ENCODE measurements at regions not wholly inside any gene's neighbourhood (a gene's known extent, or its start where the extent isn't known, plus 50 kb on each side); places are given as distances from the start of the nearest gene placed in this dataset.

DNA sequence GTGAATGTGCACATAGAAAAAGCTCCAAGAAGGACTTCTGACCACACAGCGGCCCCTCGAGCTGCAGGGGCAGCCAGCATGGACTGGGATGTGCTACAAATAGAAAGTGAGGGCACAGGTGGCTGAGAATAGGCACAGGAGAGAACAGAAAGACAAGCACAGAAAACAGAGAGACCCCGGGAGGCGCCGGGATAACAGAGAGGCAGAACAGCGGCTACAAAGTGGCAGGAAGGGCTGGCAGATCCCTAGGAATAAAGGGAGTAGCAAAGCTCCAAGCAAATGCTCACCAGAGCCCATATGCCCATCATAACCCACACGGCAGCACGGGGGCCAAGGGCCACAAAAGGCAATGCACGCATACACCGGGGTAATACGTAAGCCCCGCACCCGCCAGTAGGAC lies 201.7 kb upstream of the NSMCE3 start:
- Histone ChIP-seq H3K4me3 (ENCODE audit: insufficient read length, low read depth) (no peak overlapping the region), H3K9ac (ENCODE audit: insufficient read length, low read depth) (no peak overlapping the region), H3K4me1 (ENCODE audit: insufficient read depth, insufficient read length) (peaks cover 2% of the 10 kb centered on the region), H3K9me3 (ENCODE audit: insufficient read depth, low read length) (no peaks in the 10 kb centered on the region), H3K36me3 (ENCODE audit: insufficient read depth, insufficient read length, low read length) (no peaks in the 10 kb centered on the region), H3K27me3 (ENCODE audit: insufficient read depth, insufficient read length) (no peaks in the 10 kb centered on the region)
- no peak for TF ChIP-seq YY1 (IDR thresholded peaks at IDR 0.05; ENCODE audit: insufficient read depth, insufficient read length)
- no peak for TF ChIP-seq SUZ12 (IDR thresholded peaks at IDR 0.05; ENCODE audit: extremely low read depth, insufficient read depth, insufficient read length)
- TF ChIP-seq ZNF274 (IDR thresholded peaks at IDR 0.05; ENCODE audit: low read depth, low read length), result no peak
- no peak for DNase-seq (ENCODE audit: low read depth, low spot score)

- H3K9me3 ChIP-seq (ENCODE audit: insufficient read depth, low read length), result no peaks in the 10 kb centered on the region
- DNase-seq (ENCODE audit: low read depth, low spot score), result no peak
- TF ChIP-seq ZNF274 (IDR thresholded peaks at IDR 0.05; ENCODE audit: low read depth, low read length), result no peak
- no peak for TF ChIP-seq SUZ12 (IDR thresholded peaks at IDR 0.05; ENCODE audit: extremely low read depth, insufficient read depth, insufficient read length)
- TF ChIP-seq YY1 (IDR thresholded peaks at IDR 0.05; ENCODE audit: insufficient read depth, insufficient read length), result no peak
- H3K4me1 ChIP-seq (ENCODE audit: insufficient read depth, insufficient read length), result peaks cover 2% of the 10 kb centered on the region
- H3K9ac ChIP-seq (ENCODE audit: insufficient read length, low read depth), result no peak overlapping the region
- no peaks in the 10 kb centered on the region for H3K36me3 ChIP-seq (ENCODE audit: insufficient read depth, insufficient read length, low read length)
- no peak overlapping the region for H3K4me3 ChIP-seq (ENCODE audit: insufficient read length, low read depth)
- no peaks in the 10 kb centered on the region for H3K27me3 ChIP-seq (ENCODE audit: insufficient read depth, insufficient read length)
Measured at GRCh38 chr15:29470794-29471193, 201.2 kb upstream of the NSMCE3 start.

GRCh38 chr15:29470311-29470710 lies 200.7 kb upstream of the NSMCE3 start:
- Histone ChIP-seq H3K9me3 (ENCODE audit: insufficient read depth, low read length) (no peaks in the 10 kb centered on the region), H3K4me3 (ENCODE audit: insufficient read length, low read depth) (no peak overlapping the region), H3K4me1 (ENCODE audit: insufficient read depth, insufficient read length) (peaks cover 2% of the 10 kb centered on the region), H3K9ac (ENCODE audit: insufficient read length, low read depth) (no peak overlapping the region), H3K27me3 (ENCODE audit: insufficient read depth, insufficient read length) (no peaks in the 10 kb centered on the region), H3K36me3 (ENCODE audit: insufficient read depth, insufficient read length, low read length) (no peaks in the 10 kb centered on the region)
- TF ChIP-seq ZNF274 (IDR thresholded peaks at IDR 0.05; ENCODE audit: low read depth, low read length) (no peak), SUZ12 (IDR thresholded peaks at IDR 0.05; ENCODE audit: extremely low read depth, insufficient read depth, insufficient read length) (no peak), YY1 (IDR thresholded peaks at IDR 0.05; ENCODE audit: insufficient read depth, insufficient read length) (no peak)
- DNase-seq (ENCODE audit: low read depth, low spot score), result no peak

GRCh38 chr15:29468899-29469298 lies 199.3 kb upstream of the NSMCE3 start:
- Histone ChIP-seq H3K36me3 (ENCODE audit: insufficient read depth, insufficient read length, low read length) (no peaks in the 10 kb centered on the region), H3K4me1 (ENCODE audit: insufficient read depth, insufficient read length) (peaks cover 2% of the 10 kb centered on the region), H3K9me3 (ENCODE audit: insufficient read depth, low read length) (no peaks in the 10 kb centered on the region), H3K4me3 (ENCODE audit: insufficient read length, low read depth) (no peak overlapping the region), H3K9ac (ENCODE audit: insufficient read length, low read depth) (no peak overlapping the region), H3K27me3 (ENCODE audit: insufficient read depth, insufficient read length) (no peaks in the 10 kb centered on the region)
- DNase-seq (ENCODE audit: low read depth, low spot score), result no peak
- no peak for TF ChIP-seq SUZ12 (IDR thresholded peaks at IDR 0.05; ENCODE audit: extremely low read depth, insufficient read depth, insufficient read length)
- no peak for TF ChIP-seq YY1 (IDR thresholded peaks at IDR 0.05; ENCODE audit: insufficient read depth, insufficient read length)
- no peak for TF ChIP-seq ZNF274 (IDR thresholded peaks at IDR 0.05; ENCODE audit: low read depth, low read length)

GRCh38 chr15:29467091-29467490 lies 197.5 kb upstream of the NSMCE3 start:
- H3K9me3 ChIP-seq (ENCODE audit: insufficient read depth, low read length), result no peaks in the 10 kb centered on the region
- no peak overlapping the region for H3K9ac ChIP-seq (ENCODE audit: insufficient read length, low read depth)
- H3K4me3 ChIP-seq (ENCODE audit: insufficient read length, low read depth), result no peak overlapping the region
- no peak for DNase-seq (ENCODE audit: low read depth, low spot score)
- no peaks in the 10 kb centered on the region for H3K36me3 ChIP-seq (ENCODE audit: insufficient read depth, insufficient read length, low read length)
- H3K27me3 ChIP-seq (ENCODE audit: insufficient read depth, insufficient read length), result no peaks in the 10 kb centered on the region
- no peak for TF ChIP-seq SUZ12 (IDR thresholded peaks at IDR 0.05; ENCODE audit: extremely low read depth, insufficient read depth, insufficient read length)
- no peak for TF ChIP-seq YY1 (IDR thresholded peaks at IDR 0.05; ENCODE audit: insufficient read depth, insufficient read length)
- TF ChIP-seq ZNF274 (IDR thresholded peaks at IDR 0.05; ENCODE audit: low read depth, low read length), result no peak
- H3K4me1 ChIP-seq (ENCODE audit: insufficient read depth, insufficient read length), result peaks cover 2% of the 10 kb centered on the region

DNA sequence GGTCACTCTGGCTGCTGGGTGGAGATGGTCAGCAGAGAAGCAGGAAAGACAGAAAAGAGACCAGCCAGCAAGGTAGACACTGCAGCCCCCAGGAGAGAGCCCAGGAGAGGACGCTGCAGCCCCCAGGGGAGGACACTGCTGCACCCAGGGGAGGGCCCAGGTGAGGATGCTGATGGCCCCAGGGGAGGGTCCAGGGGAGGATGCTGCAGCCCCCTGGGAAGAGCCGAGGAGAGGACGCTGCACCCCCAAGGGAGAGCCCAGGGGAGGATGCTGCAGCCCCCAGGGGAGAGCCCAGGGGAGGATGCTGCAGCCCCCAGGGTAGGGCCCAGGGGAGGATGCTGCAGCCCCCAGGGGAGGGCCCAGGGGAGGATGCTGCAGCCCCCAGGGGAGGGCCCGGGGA lies 196.7 kb upstream of the NSMCE3 start:
- Histone ChIP-seq H3K36me3 (ENCODE audit: insufficient read depth, insufficient read length, low read length) (no peaks in the 10 kb centered on the region), H3K27me3 (ENCODE audit: insufficient read depth, insufficient read length) (no peaks in the 10 kb centered on the region), H3K4me3 (ENCODE audit: insufficient read length, low read depth) (no peak overlapping the region), H3K4me1 (ENCODE audit: insufficient read depth, insufficient read length) (peaks cover 2% of the 10 kb centered on the region), H3K9ac (ENCODE audit: insufficient read length, low read depth) (no peak overlapping the region), H3K9me3 (ENCODE audit: insufficient read depth, low read length) (no peaks in the 10 kb centered on the region)
- TF ChIP-seq ZNF274 (IDR thresholded peaks at IDR 0.05; ENCODE audit: low read depth, low read length), result no peak
- TF ChIP-seq SUZ12 (IDR thresholded peaks at IDR 0.05; ENCODE audit: extremely low read depth, insufficient read depth, insufficient read length), result no peak
- TF ChIP-seq YY1 (IDR thresholded peaks at IDR 0.05; ENCODE audit: insufficient read depth, insufficient read length), result no peak
- DNase-seq (ENCODE audit: low read depth, low spot score), result no peak

DNA sequence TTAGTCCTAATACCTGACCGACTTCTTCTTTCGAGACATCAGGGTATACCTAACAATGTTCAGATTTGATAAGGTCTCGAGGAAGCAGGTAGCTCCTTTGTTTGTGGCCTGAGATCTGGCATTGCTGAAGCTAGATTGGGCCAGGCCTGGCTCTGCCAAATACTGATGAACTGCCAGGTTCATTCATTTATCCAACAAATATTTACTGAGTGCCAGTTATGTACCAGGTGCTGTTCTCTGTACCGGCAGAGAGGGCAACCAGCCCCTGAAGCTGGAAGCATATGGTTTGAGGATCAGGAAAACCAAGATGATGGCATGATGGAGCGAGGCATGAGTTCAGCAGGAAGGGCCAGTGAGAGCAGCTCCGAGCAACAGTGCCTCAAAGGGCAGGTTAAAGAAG lies 196.2 kb upstream of the NSMCE3 start:
- Histone ChIP-seq H3K9ac (ENCODE audit: insufficient read length, low read depth) (no peak overlapping the region), H3K4me1 (ENCODE audit: insufficient read depth, insufficient read length) (peaks cover 2% of the 10 kb centered on the region), H3K9me3 (ENCODE audit: insufficient read depth, low read length) (no peaks in the 10 kb centered on the region), H3K36me3 (ENCODE audit: insufficient read depth, insufficient read length, low read length) (no peaks in the 10 kb centered on the region), H3K4me3 (ENCODE audit: insufficient read length, low read depth) (no peak overlapping the region), H3K27me3 (ENCODE audit: insufficient read depth, insufficient read length) (no peaks in the 10 kb centered on the region)
- TF ChIP-seq YY1 (IDR thresholded peaks at IDR 0.05; ENCODE audit: insufficient read depth, insufficient read length) (no peak), SUZ12 (IDR thresholded peaks at IDR 0.05; ENCODE audit: extremely low read depth, insufficient read depth, insufficient read length) (no peak), ZNF274 (IDR thresholded peaks at IDR 0.05; ENCODE audit: low read depth, low read length) (no peak)
- no peak for DNase-seq (ENCODE audit: low read depth, low spot score)

DNA sequence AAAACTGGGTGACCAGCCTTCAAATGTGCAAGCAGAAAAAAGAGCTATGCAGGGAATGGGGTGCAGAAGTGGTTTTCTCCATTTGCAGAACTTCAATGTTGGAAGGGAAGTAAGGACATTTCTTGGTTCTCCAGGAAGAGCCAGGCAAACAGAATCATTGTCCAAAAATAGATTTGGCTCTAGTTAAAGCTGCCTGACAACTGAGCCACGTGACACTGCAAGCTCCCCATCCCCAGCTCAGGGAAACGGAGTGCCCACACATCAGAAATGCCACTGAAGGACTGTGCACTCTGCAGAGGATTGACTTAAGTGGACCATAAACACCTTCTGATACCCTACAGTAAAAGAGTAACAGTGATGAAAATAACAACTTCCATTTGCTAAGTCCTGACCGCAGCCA lies 195.6 kb upstream of the NSMCE3 start:
- TF ChIP-seq ZNF274 (IDR thresholded peaks at IDR 0.05; ENCODE audit: low read depth, low read length), result no peak
- no peak for TF ChIP-seq SUZ12 (IDR thresholded peaks at IDR 0.05; ENCODE audit: extremely low read depth, insufficient read depth, insufficient read length)
- no peak for TF ChIP-seq YY1 (IDR thresholded peaks at IDR 0.05; ENCODE audit: insufficient read depth, insufficient read length)
- H3K9me3 ChIP-seq (ENCODE audit: insufficient read depth, low read length), result no peaks in the 10 kb centered on the region

More for the DNA sequence above, 195.6 kb upstream of the NSMCE3 start:
- Histone ChIP-seq H3K9ac (ENCODE audit: insufficient read length, low read depth) (no peak overlapping the region), H3K4me1 (ENCODE audit: insufficient read depth, insufficient read length) (peaks cover 2% of the 10 kb centered on the region), H3K27me3 (ENCODE audit: insufficient read depth, insufficient read length) (no peaks in the 10 kb centered on the region), H3K36me3 (ENCODE audit: insufficient read depth, insufficient read length, low read length) (no peaks in the 10 kb centered on the region), H3K4me3 (ENCODE audit: insufficient read length, low read depth) (no peak overlapping the region)
- no peak for DNase-seq (ENCODE audit: low read depth, low spot score)

Data from NT2/D1 (cell line).